H1 (cell line): ENCODE measurements at regions not wholly inside any gene's neighbourhood (a gene's known extent, or its start where the extent isn't known, plus 50 kb on each side); places are given as distances from the start of the nearest gene placed in this dataset.

Experiments used
- CTCF ChIA-PET: fragments of 300-600 bp; sonication (Branson Sonifier 250); formaldehyde crosslinking; loops from one replicate; lab custom pipeline; 2021; ENCODE audit not compliant: partially characterized antibody; lab: Charles Lee
- POLR2A ChIA-PET: fragments of 300-600 bp; sonication (Branson Sonifier 250); formaldehyde crosslinking; loops from one replicate; lab custom pipeline; 2021; ENCODE audit warnings: inconsistent platforms; ENCODE audit not compliant: partially characterized antibody; lab: Charles Lee
- DNase-seq, 2 experiments: peaks; one replicate each; pipeline versions ENCODE4 v3.0.0 to v3.0.0-alpha.2; 2010 to 2022; ENCODE audit warnings: low spot score in 2 of 2, low read depth in 1 of 2, mixed read lengths in 1 of 2
- FAIRE-seq: peaks from 2 replicates; lab custom pipeline; 2011; peaks lifted over from hg19 to GRCh38; lab: Jason Lieb, UNC
- H2AFZ ChIP-seq: 2 replicates; pipeline ENCODE4 v1.8.1; 2012; ENCODE audit warnings: low read length, inconsistent platforms
- H2AK5ac ChIP-seq: 2 replicates; pipeline ENCODE4 v1.6.1; 2013; ENCODE audit warnings: low read depth, low read length
- H2BK120ac ChIP-seq: replicated peaks from 2 replicates; pipeline ENCODE3; 2013; ENCODE audit warnings: low read depth, low read length, inconsistent platforms
- H2BK12ac ChIP-seq: 2 replicates; pipeline ENCODE4 v1.6.1; 2013; ENCODE audit warnings: low read depth, low read length
- H2BK15ac ChIP-seq: 2 replicates; pipeline ENCODE4 v1.6.1; 2013; ENCODE audit warnings: low read length
- H2BK20ac ChIP-seq: 2 replicates; pipeline ENCODE4 v1.6.1; 2013; ENCODE audit warnings: low read length
- H2BK5ac ChIP-seq: 2 replicates; pipeline ENCODE4 v1.6.1; 2013; ENCODE audit warnings: low read depth, low read length
- H3K14ac ChIP-seq: 2 replicates; pipeline ENCODE4 v1.6.1; 2013; ENCODE audit warnings: inconsistent platforms; ENCODE audit not compliant: insufficient read length
- H3K18ac ChIP-seq: 2 replicates; pipeline ENCODE4 v1.6.1; 2013; ENCODE audit warnings: low read length; ENCODE audit errors: extremely low read depth
- H3K23ac ChIP-seq: 2 replicates; pipeline ENCODE4 v1.6.1; 2013; ENCODE audit warnings: inconsistent platforms; ENCODE audit not compliant: insufficient read length
- H3K23me2 ChIP-seq: 2 replicates; pipeline ENCODE4 v1.6.1; 2013; ENCODE audit warnings: low read depth, low read length
- H3K27ac ChIP-seq: 2 replicates; pipeline ENCODE4 v1.6.1; 2011; ENCODE audit warnings: low read depth, low read length, inconsistent platforms
- H3K27me3 ChIP-seq, 4 experiments: replicated peaks in 1 of 4; 1 replicate in 1 of 4; 2 replicates in 3 of 4; pipeline versions ENCODE4 v1.6.1 to v1.8.1; 2011 to 2013; ENCODE audit warnings: low read length in 3 of 4, mild to moderate bottlenecking in 3 of 4, inconsistent platforms in 2 of 4, mixed read lengths in 2 of 4, moderate library complexity in 1 of 4; ENCODE audit not compliant: control insufficient read depth in 3 of 4, insufficient read depth in 3 of 4; ENCODE audit errors: extremely low read depth in 1 of 4
- H3K36me3 ChIP-seq, 4 experiments: 2 replicates each; pipeline versions ENCODE4 v1.6.1 to v1.8.1; 2011 to 2013; ENCODE audit warnings: mild to moderate bottlenecking in 4 of 4, low read length in 3 of 4, moderate library complexity in 2 of 4, control low read depth in 1 of 4, inconsistent platforms in 1 of 4; ENCODE audit not compliant: insufficient read depth in 4 of 4, control insufficient read depth in 2 of 4
- H3K4ac ChIP-seq: replicated peaks from 2 replicates; pipeline ENCODE3; 2013; ENCODE audit warnings: low read length, low read depth, mixed read lengths, inconsistent platforms; ENCODE audit not compliant: insufficient read length
- H3K4me1 ChIP-seq, 4 experiments: replicated peaks in 1 of 4; 1 replicate in 1 of 4; 2 replicates in 3 of 4; pipeline versions ENCODE4 v1.6.1 to v1.8.1; 2011 to 2013; ENCODE audit warnings: low read length in 3 of 4, inconsistent platforms in 2 of 4, mixed read lengths in 1 of 4; ENCODE audit not compliant: insufficient read depth in 4 of 4, control insufficient read depth in 3 of 4
- H3K4me2 ChIP-seq, 2 experiments: 2 replicates each; pipeline versions ENCODE4 v1.6.1 to v1.8.1; 2011 to 2013; ENCODE audit warnings: low read depth in 2 of 2, low read length in 2 of 2, control low read depth in 1 of 2, inconsistent platforms in 1 of 2, mild to moderate bottlenecking in 1 of 2; ENCODE audit not compliant: insufficient read depth in 1 of 2
- H3K4me3 ChIP-seq, 4 experiments: fragments of 200-600, 300-600 bp in 1 of 4; sonication (generic), shearing (Covaris generic), sonication (Bioruptor Twin) in 1 of 4; 2 replicates each; pipeline versions ENCODE4 v1.5.1 to v1.8.1; 2011 to 2016; ENCODE audit warnings: low read length in 4 of 4, low read depth in 3 of 4, control low read depth in 2 of 4, inconsistent platforms in 2 of 4, mild to moderate bottlenecking in 2 of 4, mixed read lengths in 1 of 4, moderate library complexity in 1 of 4; ENCODE audit not compliant: insufficient read depth in 2 of 4; ENCODE audit errors: extremely low read depth in 1 of 4
- H3K56ac ChIP-seq: replicated peaks from 2 replicates; pipeline ENCODE3; 2013; ENCODE audit warnings: low read depth, mild to moderate bottlenecking, mixed read lengths, low read length, inconsistent platforms; ENCODE audit not compliant: insufficient read length
- H3K79me1 ChIP-seq: 2 replicates; pipeline ENCODE4 v1.6.1; 2013; ENCODE audit warnings: low read depth, low read length, control low read depth
- H3K79me2 ChIP-seq, 2 experiments: 2 replicates each; pipeline versions ENCODE4 v1.6.1 to v1.8.1; 2012 to 2013; ENCODE audit warnings: low read length in 2 of 2, mild to moderate bottlenecking in 2 of 2, inconsistent platforms in 1 of 2; ENCODE audit not compliant: insufficient read depth in 2 of 2, control insufficient read depth in 1 of 2
- H3K9ac ChIP-seq, 4 experiments: replicated peaks in 1 of 4; 1 replicate in 1 of 4; 2 replicates in 3 of 4; pipeline versions ENCODE4 v1.6.1 to v1.8.1; 2011 to 2013; ENCODE audit warnings: low read depth in 3 of 4, low read length in 3 of 4, control low read depth in 2 of 4, mild to moderate bottlenecking in 2 of 4, moderate library complexity in 2 of 4, inconsistent platforms in 1 of 4; ENCODE audit errors: extremely low read depth in 1 of 4
- H3K9me3 ChIP-seq, 2 experiments: 2 replicates each; pipeline versions ENCODE4 v1.6.1 to v1.8.1; 2012 to 2013; ENCODE audit warnings: mild to moderate bottlenecking in 2 of 2, moderate library complexity in 2 of 2, control low read depth in 1 of 2, inconsistent platforms in 1 of 2, low read depth in 1 of 2, low read length in 1 of 2, mixed read lengths in 1 of 2; ENCODE audit not compliant: insufficient read depth in 2 of 2
- H4K20me1 ChIP-seq, 2 experiments: replicated peaks in 1 of 2; 2 replicates each; pipeline versions ENCODE3 to v1.8.1; 2011 to 2013; ENCODE audit warnings: inconsistent platforms in 2 of 2, low read length in 2 of 2, mild to moderate bottlenecking in 1 of 2; ENCODE audit not compliant: insufficient read depth in 2 of 2, control insufficient read depth in 1 of 2
- H4K5ac ChIP-seq: 2 replicates; pipeline ENCODE4 v1.6.1; 2013; ENCODE audit warnings: low read length, low read depth, mixed read lengths, inconsistent platforms; ENCODE audit not compliant: insufficient read length
- H4K8ac ChIP-seq: 2 replicates; pipeline ENCODE4 v1.8.0; 2013; ENCODE audit warnings: mild to moderate bottlenecking, moderate library complexity, low read length, inconsistent platforms; ENCODE audit not compliant: insufficient read depth; ENCODE audit errors: extremely low read depth
- H4K91ac ChIP-seq: replicated peaks from 2 replicates; pipeline ENCODE3; 2013; ENCODE audit warnings: low read length, mixed read lengths, inconsistent platforms; ENCODE audit not compliant: insufficient read length
- EGR1 ChIP-seq: IDR thresholded peaks from 2 replicates; pipeline ENCODE4 v1.6.1; 2011; ENCODE audit warnings: low read depth, low read length, borderline replicate concordance
- RAD21 ChIP-seq, 2 experiments: IDR thresholded peaks in 1 of 2; conservative IDR thresholded peaks in 1 of 2; 2 replicates each; pipeline ENCODE4 v1.6.1; 2011; ENCODE audit warnings: low read depth in 2 of 2, low read length in 2 of 2, improper control_type of control experiment in 1 of 2, inconsistent platforms in 1 of 2, mild to moderate bottlenecking in 1 of 2, moderate library complexity in 1 of 2
- WGBS, 2 experiments: shearing (Covaris generic) in 1 of 2; methylation state at CpG; one replicate each; pipeline versions ENCODE4 v1.1.6 to v1.1.7; 2013 to 2015; ENCODE audit warnings: low lambda C conversion rate in 2 of 2, mixed read lengths in 2 of 2, inconsistent platforms in 1 of 2, low coverage in 1 of 2, missing lambda C conversion rate in 1 of 2; ENCODE audit not compliant: insufficient replicate concordance in 2 of 2, insufficient coverage in 1 of 2, insufficient read length in 1 of 2; ENCODE audit errors: extremely low coverage in 1 of 2, missing lambda C conversion rate in 1 of 2; 5-methylcytosine and 5-hydroxymethylcytosine counted together

DNA sequence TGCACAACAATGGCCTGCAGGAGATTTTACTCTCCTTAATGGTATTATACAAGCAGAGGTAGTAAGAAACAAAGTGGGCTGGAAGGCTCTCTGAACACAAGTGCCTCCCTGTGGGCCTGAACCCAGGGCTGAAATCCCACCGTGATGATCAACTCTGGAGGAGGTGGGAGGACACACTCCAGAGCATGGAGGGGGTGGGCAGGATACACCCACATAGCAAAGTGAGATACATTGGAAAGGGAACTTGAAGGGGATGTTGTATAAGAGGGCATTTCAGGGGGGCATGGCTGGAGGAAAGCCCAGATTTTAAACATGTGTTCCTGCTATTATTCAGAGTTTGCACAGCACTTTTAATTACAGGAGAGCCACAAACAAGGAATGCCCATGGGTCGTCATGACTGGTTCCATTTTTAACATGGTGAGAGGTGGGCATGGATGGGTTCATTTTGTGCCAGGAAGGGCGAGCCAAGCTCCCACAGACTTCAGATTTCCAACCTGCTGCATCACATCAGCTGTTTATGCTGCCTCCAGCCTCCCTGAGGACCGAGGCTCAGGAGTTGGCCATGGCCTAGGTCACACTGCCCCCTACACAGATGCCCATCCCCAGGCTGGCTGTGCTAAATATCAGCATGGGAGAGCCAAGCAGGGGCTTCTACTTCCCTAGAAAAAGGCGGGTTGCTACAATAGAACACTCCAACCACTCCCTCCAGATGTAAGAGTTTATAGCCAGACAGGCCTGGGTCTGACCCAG is 416.2 kb upstream of the ID2 start:
- H4K5ac ChIP-seq = no peak overlapping the region
- H3K23ac ChIP-seq = no peak overlapping the region
- H3K79me2 ChIP-seq = no peaks in the 10 kb centered on the region
- no peaks in the 10 kb centered on the region for H3K27me3 ChIP-seq
- H4K8ac ChIP-seq = no peak overlapping the region
- no peak overlapping the region for H3K4me3 ChIP-seq
- no peak overlapping the region for H3K27ac ChIP-seq
- H3K9ac ChIP-seq = no peak overlapping the region
- no peak overlapping the region for H2BK120ac ChIP-seq
- H3K4me1 ChIP-seq = peaks cover 0 to 6% (median 1%) of the 10 kb centered on the region in 4 experiments; a peak in 3 of 7 replicates
- H3K4ac ChIP-seq = no peak overlapping the region
- H3K56ac ChIP-seq = no peak overlapping the region
- H3K4me2 ChIP-seq = no peak overlapping the region
- TF ChIP-seq EGR1 (no peak), RAD21 (IDR thresholded peaks at IDR 0.05 in 1 of 2, conservative IDR thresholded peaks at IDR 0.05 in 1 of 2; ENCODE audit: low read depth in 2 of 2, low read length in 2 of 2) (peak in 1 of 2 experiments; percentile 27; a peak in 2 of 4 replicates)
- no peak overlapping the region for H3K14ac ChIP-seq
- no peaks in the 10 kb centered on the region; the same call in 1 of the 2 replicates for H3K23me2 ChIP-seq
- H2BK15ac ChIP-seq = no peak overlapping the region
- no peak overlapping the region for H2AFZ ChIP-seq
- 90% methylated on average over 5 of the region's 5 CpGs; no CpG with 5 or more reads in 1 of the 2 experiments for WGBS, 2 experiments
- H4K20me1 ChIP-seq = no peaks in the 10 kb centered on the region
- H2BK5ac ChIP-seq = no peak overlapping the region
- no peak overlapping the region for H2AK5ac ChIP-seq
- POLR2A ChIA-PET = no interaction called here
- no peak for DNase-seq
- CTCF ChIA-PET = interaction anchor here (1.6 kb wide), 1 partner anchor 76 kb away, joined by 3 read pairs; no protein-coding TSS in a partner anchor
- H3K18ac ChIP-seq = no peak overlapping the region
- no peaks in the 10 kb centered on the region for H3K9me3 ChIP-seq
- no peak overlapping the region; the same call in 1 of the 2 replicates for H2BK20ac ChIP-seq
- peak overlapping the region; percentile 41; the same call in 1 of the 2 replicates for H2BK12ac ChIP-seq
- no peak for FAIRE-seq
- peak overlapping the region; percentile 18 for H4K91ac ChIP-seq
- H3K79me1 ChIP-seq = no peaks in the 10 kb centered on the region
- no peaks in the 10 kb centered on the region for H3K36me3 ChIP-seq
